ENCODE measurements at regions not wholly inside any gene's neighbourhood (a gene's known extent, or its start where the extent isn't known, plus 50 kb on each side); places are given as distances from the start of the nearest gene placed in this dataset.

- TF ChIP-seq, protein P1, sequence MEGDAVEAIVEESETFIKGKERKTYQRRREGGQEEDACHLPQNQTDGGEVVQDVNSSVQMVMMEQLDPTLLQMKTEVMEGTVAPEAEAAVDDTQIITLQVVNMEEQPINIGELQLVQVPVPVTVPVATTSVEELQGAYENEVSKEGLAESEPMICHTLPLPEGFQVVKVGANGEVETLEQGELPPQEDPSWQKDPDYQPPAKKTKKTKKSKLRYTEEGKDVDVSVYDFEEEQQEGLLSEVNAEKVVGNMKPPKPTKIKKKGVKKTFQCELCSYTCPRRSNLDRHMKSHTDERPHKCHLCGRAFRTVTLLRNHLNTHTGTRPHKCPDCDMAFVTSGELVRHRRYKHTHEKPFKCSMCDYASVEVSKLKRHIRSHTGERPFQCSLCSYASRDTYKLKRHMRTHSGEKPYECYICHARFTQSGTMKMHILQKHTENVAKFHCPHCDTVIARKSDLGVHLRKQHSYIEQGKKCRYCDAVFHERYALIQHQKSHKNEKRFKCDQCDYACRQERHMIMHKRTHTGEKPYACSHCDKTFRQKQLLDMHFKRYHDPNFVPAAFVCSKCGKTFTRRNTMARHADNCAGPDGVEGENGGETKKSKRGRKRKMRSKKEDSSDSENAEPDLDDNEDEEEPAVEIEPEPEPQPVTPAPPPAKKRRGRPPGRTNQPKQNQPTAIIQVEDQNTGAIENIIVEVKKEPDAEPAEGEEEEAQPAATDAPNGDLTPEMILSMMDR (IDR thresholded peaks at IDR 0.05), result no peak
- TF ChIP-seq POLR2A (IDR thresholded peaks at IDR 0.05) (no peak), POLR2AphosphoS5 (IDR thresholded peaks at IDR 0.05) (no peak), EP300 (IDR thresholded peaks at IDR 0.05) (no peak)
These were observed 96.4 kb downstream of the IL12A start for GRCh38 chr3:160084998-160085397.

Data from stomach (tissue), 4 donors.